GM18498 (cell line): ENCODE measurements at regions not wholly inside any gene's neighbourhood (a gene's known extent, or its start where the extent isn't known, plus 50 kb on each side); places are given as distances from the start of the nearest gene placed in this dataset.
"Not testable (repeated sequence)": the region's sequence is repeated elsewhere in the genome, so short reads cannot be mapped to it uniquely, and the experiment has no call there.

Source experiments
- ATAC-seq: cut with Tn5 transposase; IDR thresholded peaks from one replicate; pipeline ENCODE4 v1.9.1; 2021; ENCODE audit warnings: mild to moderate bottlenecking, moderate library complexity; ENCODE audit not compliant: unreplicated experiment

GRCh38 chr5:169531631-169532030, 51.9 kb upstream of the SPDL1 start:
- ATAC-seq, result no peak

GRCh38 chr5:169527863-169528262, 55.7 kb upstream of the SPDL1 start:
- ATAC-seq, result no peak

- no peak for ATAC-seq
These were observed 56.5 kb upstream of the SPDL1 start for GRCh38 chr5:169527066-169527465.

- no peak for ATAC-seq
These were observed 60.7 kb upstream of the SPDL1 start for GRCh38 chr5:169522851-169523250.

GRCh38 chr5:169521366-169521983, 62.1 kb upstream of the SPDL1 start:
- ATAC-seq, result no peak

GRCh38 chr5:169519358-169519757, 64.2 kb upstream of the SPDL1 start:
- no peak for ATAC-seq

GRCh38 chr5:169518779-169519178, 64.8 kb upstream of the SPDL1 start:
- not testable (repeated sequence) for ATAC-seq

- no peak for ATAC-seq
These were observed 71.2 kb upstream of the SPDL1 start for GRCh38 chr5:169512385-169512784.

GRCh38 chr5:169511708-169512107, 71.9 kb upstream of the SPDL1 start:
- ATAC-seq, result no peak

GRCh38 chr5:169507051-169507450, 76.5 kb upstream of the SPDL1 start:
- ATAC-seq, result no peak

GRCh38 chr5:169503886-169504285, 79.7 kb upstream of the SPDL1 start:
- no peak for ATAC-seq

- no peak for ATAC-seq
These were observed 83.5 kb upstream of the SPDL1 start for GRCh38 chr5:169499990-169500505.

- ATAC-seq, result no peak
These were observed 86.7 kb upstream of the SPDL1 start for GRCh38 chr5:169496878-169497277.

- ATAC-seq, result no peak
These were observed 88.5 kb upstream of the SPDL1 start for GRCh38 chr5:169494941-169495548.

GRCh38 chr5:169494383-169494935, 89.1 kb upstream of the SPDL1 start:
- no peak for ATAC-seq

GRCh38 chr5:169474226-169474625, 109.3 kb upstream of the SPDL1 start:
- ATAC-seq, result no peak

- ATAC-seq, result no peak
These were observed 111.0 kb upstream of the SPDL1 start for GRCh38 chr5:169472544-169472943.

GRCh38 chr5:169471021-169471420, 112.6 kb upstream of the SPDL1 start:
- no peak for ATAC-seq

- ATAC-seq, result no peak
These were observed 116.4 kb upstream of the SPDL1 start for GRCh38 chr5:169467041-169467771.

- no peak for ATAC-seq
These were observed 122.7 kb upstream of the SPDL1 start for GRCh38 chr5:169460896-169461295.

GRCh38 chr5:169460123-169460522, 123.5 kb upstream of the SPDL1 start:
- ATAC-seq, result no peak

- no peak for ATAC-seq
These were observed 125.4 kb upstream of the SPDL1 start for GRCh38 chr5:169458221-169458620.
